ENCODE measurements at regions not wholly inside any gene's neighbourhood (a gene's known extent, or its start where the extent isn't known, plus 50 kb on each side); places are given as distances from the start of the nearest gene placed in this dataset.

DNA sequence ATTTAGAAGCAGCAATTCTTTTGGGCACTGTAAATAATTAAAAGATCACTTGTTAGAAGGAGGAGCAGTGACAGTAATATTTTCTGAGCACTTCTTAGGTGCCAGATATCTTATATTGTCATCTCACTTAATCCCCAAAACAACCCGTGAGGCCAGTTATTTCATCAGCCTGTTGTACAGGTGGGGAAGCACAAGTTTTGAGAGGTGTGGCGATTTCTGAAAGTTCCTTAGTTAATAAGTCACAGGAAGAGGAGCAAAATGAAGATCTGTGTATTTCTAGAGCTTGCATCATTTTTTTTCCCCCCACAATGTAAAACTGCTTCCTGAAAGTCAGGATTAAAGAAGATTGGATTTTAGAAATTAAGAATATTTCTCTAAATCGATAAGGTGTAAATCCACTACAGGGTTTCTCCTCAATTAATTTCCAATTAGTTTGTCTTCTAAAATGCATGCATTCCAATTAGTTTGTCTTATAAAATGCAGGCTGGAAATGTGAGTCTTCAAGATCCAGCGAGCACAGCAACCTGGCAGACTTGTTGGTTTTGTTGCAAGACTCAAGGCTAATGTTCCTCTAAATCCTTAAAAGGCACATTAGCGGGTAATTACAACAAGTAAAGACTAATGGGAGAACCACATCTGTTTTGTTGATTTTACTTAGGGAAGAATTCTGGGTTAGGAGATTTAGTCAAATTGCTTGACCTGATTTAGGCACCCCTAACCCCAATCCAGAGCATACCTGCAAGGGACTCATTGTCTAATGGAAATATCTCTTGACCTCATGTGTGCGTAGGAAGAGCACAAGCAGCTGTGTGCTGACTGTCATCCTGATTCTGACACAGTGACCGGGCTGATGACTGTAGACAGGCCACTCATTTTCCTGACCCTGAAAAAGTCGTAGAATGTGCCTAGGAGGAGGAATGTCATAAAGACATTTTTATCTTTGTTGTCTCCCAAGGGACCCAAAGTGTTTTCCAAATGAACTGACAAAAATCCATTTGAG is 272.0 kb downstream of the BAMBI start:
- TF ChIP-seq, protein P1, sequence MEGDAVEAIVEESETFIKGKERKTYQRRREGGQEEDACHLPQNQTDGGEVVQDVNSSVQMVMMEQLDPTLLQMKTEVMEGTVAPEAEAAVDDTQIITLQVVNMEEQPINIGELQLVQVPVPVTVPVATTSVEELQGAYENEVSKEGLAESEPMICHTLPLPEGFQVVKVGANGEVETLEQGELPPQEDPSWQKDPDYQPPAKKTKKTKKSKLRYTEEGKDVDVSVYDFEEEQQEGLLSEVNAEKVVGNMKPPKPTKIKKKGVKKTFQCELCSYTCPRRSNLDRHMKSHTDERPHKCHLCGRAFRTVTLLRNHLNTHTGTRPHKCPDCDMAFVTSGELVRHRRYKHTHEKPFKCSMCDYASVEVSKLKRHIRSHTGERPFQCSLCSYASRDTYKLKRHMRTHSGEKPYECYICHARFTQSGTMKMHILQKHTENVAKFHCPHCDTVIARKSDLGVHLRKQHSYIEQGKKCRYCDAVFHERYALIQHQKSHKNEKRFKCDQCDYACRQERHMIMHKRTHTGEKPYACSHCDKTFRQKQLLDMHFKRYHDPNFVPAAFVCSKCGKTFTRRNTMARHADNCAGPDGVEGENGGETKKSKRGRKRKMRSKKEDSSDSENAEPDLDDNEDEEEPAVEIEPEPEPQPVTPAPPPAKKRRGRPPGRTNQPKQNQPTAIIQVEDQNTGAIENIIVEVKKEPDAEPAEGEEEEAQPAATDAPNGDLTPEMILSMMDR (conservative IDR thresholded peaks at IDR 0.05): no peak
- no peak for TF ChIP-seq ZFX (IDR thresholded peaks at IDR 0.05)
- no peak overlapping the region for H3K27ac ChIP-seq

DNA sequence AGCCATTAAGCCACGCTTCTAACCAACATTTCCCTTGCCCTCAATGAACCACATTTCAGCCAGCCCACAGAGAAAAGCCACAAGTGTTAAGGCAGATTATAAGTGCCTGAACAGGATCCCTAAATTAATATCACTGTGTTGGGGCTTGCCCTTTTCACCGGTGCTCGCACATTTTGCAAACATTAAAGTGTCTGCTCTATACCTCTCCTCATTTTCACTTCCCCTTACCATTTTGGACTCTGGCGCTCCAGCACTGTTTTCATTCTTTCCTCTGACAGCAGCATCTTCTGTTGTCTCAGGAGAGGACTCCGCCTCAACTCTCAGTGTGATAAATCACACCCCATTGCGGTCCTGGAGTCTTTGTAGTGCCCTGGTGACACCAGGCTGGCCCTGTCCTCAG is 274.2 kb downstream of the BAMBI start:
- TF ChIP-seq, protein P1 (conservative IDR thresholded peaks at IDR 0.05): no peak
- no peak for TF ChIP-seq ZFX (IDR thresholded peaks at IDR 0.05)
- no peak overlapping the region for H3K27ac ChIP-seq

DNA sequence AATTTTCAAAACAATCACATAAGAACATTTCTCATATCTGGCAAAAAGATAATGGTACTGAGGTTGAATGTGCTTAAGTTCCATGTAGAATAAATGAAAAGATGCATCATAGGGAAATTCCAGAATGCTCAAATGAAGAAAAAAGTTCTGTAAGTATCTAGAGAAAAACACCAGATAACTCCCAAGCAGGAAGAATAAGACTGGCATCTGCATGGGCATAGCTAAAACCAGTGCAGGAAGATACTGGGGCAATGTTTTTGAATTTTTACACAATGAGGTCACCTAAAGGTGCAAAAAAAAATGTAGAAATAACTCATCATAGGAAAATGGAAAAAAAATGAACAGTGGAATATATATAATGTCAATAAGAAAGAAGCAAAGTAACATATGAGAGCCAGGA is 275.2 kb downstream of the BAMBI start:
- H3K27ac ChIP-seq: no peak overlapping the region
- TF ChIP-seq ZFX (IDR thresholded peaks at IDR 0.05): no peak
- TF ChIP-seq, protein P1 (conservative IDR thresholded peaks at IDR 0.05): no peak

DNA sequence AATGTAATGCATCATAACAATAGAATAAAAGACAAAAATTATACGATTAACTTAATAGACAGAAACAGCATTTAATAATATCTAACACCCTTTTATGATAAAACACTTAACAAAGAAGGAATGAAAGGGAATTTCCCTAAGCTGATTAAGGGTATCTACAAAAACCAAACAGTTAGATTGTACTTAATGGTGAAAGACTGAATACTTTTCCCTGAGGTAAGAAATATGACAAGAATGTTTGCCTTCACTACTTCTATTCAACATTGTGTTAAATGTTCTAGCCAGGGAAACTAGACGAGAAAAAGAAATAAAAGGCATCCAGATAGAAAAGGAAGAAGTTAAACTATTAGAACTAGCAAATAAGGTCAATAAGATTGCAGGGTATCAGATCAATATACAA is 276.9 kb downstream of the BAMBI start:
- TF ChIP-seq, protein P1 (conservative IDR thresholded peaks at IDR 0.05): no peak
- no peak for TF ChIP-seq ZFX (IDR thresholded peaks at IDR 0.05)
- no peak overlapping the region for H3K27ac ChIP-seq

DNA sequence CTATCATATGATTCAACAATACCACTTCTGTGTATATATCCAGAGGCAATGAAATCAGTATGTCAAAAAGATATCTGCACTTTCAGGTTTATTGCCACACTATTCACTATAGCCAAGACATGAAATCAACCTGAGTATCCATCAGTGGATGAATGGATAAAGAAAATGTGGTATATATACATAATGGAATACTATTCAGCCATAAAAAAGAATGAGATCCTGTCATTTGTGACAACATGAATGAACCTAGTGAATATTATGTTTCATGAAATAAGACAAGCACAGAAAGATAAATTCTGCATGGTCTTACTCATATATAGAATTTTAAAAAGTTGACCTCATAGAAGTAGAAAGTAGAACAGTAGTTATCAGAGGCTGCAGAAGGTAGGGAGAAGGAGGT is 281.1 kb downstream of the BAMBI start:
- H3K27ac ChIP-seq: no peak overlapping the region
- no peak for TF ChIP-seq ZFX (IDR thresholded peaks at IDR 0.05)
- TF ChIP-seq, protein P1 (conservative IDR thresholded peaks at IDR 0.05): no peak

DNA sequence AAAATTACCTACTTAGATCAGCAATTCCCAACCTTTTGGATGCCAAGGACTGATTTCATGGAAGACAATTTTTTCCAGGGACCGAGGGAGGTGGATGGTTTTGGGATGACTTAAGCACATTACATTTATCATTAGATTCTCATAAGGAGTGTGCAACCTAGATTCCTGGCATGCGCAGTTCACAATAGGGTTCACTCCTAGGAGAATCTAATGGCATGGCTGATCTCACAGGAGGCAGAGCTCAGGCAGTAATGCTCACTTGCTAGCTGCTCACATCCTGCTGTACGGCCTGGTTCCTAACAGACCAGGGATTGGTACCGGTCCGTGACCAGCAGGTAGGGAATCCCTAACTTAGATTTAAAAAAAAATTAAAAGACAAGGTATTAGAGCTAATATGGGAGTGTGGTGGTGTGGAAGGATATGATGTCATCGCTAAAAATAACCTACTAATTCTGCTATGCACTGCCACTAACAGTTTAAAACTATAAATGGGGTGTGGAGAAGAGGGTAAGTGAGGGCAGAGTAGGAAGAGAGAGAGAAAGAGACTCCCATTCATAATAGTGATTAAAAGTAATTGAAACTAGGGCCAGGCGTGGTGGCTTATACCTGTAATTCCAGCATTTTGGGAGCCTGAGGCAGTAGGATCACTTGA is 282.7 kb downstream of the BAMBI start:
- H3K27ac ChIP-seq: no peak overlapping the region
- TF ChIP-seq, protein P1 (conservative IDR thresholded peaks at IDR 0.05): no peak
- no peak for TF ChIP-seq ZFX (IDR thresholded peaks at IDR 0.05)

DNA sequence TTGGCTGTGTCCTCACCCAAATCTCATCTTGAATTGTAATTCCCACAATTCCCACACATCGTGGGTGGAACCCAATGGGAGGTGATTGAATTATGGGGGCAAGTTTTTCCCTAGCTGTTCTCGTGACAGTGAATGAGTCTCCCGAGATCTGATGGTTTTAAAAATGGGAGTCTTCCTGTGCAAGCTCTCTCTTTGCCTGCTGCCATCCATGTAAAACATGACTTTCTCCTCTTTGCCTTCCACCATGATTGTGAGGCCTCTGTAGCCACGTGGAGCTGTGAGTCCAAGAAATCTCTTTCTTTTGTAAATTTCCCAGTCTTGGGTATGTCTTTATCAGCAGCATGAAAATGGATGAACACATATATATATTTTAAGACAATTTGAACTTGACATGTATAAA is 285.4 kb downstream of the BAMBI start:
- TF ChIP-seq, protein P1 (conservative IDR thresholded peaks at IDR 0.05): no peak
- TF ChIP-seq ZFX (IDR thresholded peaks at IDR 0.05): no peak
- H3K27ac ChIP-seq: no peak overlapping the region
